GM19468 (cell line): ENCODE measurements at regions not wholly inside any gene's neighbourhood (a gene's known extent, or its start where the extent isn't known, plus 50 kb on each side); places are given as distances from the start of the nearest gene placed in this dataset.
"Not testable (repeated sequence)": the region's sequence is repeated elsewhere in the genome, so short reads cannot be mapped to it uniquely, and the experiment has no call there.

Source experiments
- ATAC-seq: cut with Tn5 transposase; IDR thresholded peaks from one replicate; pipeline ENCODE4 v1.9.1; 2021; ENCODE audit warnings: mild to moderate bottlenecking, moderate library complexity, moderate number of reproducible peaks; ENCODE audit not compliant: unreplicated experiment; ENCODE audit errors: extremely low read depth

DNA sequence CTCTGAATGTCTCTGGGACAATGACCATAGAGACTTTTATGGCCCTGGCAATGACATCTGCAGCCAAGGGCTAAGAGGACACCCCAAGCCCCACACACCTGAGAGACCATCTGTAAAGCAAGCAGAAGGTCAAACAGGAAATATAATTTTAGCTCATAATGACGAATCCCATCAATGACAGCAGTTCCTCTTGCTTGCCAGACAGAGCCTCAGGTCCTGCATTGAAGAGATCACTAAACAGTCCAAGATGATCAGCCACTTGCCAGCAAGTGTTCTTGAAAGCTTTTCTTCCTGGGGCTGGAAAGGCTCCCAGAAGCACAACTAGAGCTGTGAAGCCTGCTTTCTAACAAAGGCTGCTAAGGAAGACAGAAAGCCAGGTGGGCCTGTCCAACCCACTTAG lies 993.7 kb upstream of the AUTS2 start:
- no peak for ATAC-seq

- ATAC-seq, result no peak
These were observed 987.6 kb upstream of the AUTS2 start for GRCh38 chr7:68610701-68611100.

DNA sequence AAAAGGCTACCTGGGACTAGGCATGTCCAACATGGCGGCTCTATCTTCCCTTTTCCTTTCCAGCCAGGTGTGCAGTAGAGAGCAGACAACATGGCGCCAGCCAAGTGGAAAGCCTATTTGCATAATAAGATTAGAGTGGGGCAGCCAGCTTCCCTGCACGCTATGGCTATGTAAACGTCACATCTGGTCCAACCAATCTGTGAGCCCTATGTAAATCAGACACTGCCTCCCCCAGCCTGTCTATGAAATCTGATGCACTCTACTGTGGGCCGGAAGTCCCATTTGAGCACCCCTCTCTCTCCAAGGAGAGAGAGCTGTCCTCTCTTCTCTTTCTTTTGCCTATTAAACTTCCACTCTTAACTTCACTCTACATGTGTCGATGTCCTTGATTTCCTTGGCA lies 984.9 kb upstream of the AUTS2 start:
- no peak for ATAC-seq

GRCh38 chr7:68613897-68614296 lies 984.4 kb upstream of the AUTS2 start:
- ATAC-seq, result no peak

GRCh38 chr7:68619526-68619925 lies 978.7 kb upstream of the AUTS2 start:
- ATAC-seq, result no peak

GRCh38 chr7:68622500-68622899 lies 975.8 kb upstream of the AUTS2 start:
- ATAC-seq, result no peak

DNA sequence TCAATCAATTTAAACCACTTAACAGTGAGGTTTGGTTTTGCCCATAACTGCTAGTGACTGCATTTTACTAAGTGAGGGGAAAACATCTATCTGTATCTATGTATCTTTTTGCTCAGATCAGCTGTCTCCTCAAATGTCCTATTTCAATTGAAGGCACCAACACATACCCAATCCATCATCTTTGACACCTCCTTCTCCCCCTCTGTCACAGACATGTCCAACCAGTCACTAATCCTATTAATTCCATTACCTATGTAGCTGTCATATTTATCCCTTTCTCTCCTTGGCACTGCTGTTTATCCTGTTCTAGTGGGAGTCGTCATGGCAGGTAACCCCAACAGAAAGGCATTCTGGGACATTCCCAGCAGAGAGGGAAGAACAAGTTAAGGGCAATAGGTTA lies 975.2 kb upstream of the AUTS2 start:
- no peak for ATAC-seq

DNA sequence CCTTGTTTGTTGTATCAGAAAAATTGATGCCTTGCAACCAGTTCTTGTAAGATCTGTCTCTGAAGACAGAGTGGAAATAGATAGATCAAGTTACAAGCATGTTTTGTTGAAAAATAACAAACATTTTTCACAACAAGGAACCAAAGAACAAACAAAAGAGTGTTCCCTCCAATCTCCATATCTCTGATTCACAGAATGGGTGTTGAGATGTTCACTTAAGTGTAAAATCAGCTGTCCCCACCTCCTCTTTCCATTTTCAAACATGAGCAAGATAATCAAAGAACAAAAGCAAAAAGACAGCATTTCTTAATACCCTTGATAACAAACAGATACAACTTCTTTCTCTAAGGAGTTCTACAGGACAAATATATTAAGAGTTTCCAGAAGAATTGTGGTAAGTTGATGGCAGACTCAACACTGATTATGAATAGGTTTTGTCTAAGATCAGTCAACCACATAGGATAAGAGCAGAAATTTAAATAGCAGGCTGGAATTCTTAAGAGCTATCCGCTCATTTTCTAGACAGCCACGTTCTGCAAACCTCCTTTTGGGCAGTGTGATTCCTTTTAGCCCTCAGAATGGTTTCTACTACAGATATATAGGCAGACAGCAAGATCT lies 970.9 kb upstream of the AUTS2 start:
- no peak for ATAC-seq

DNA sequence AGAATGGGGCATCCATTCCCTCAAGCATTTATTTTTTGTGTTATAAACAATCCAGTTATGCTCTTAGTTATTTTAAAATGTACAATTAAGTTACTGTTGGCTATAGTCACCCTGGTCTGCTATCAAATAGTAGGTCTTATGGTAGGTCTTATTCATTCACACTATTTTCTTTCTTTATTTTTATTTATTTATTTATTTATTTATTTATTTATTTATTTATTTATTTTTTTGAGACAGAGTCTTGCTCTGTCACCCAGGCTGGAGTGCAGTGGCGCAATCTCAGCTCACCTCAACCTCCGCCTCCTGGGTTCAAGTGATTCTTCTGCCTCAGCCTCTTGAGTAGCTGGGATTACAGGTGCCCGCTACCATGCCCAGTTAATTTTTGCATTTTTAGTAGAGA lies 967.4 kb upstream of the AUTS2 start:
- not testable (repeated sequence) for ATAC-seq

- ATAC-seq, result no peak
These were observed 958.2 kb upstream of the AUTS2 start for GRCh38 chr7:68640103-68640502.

DNA sequence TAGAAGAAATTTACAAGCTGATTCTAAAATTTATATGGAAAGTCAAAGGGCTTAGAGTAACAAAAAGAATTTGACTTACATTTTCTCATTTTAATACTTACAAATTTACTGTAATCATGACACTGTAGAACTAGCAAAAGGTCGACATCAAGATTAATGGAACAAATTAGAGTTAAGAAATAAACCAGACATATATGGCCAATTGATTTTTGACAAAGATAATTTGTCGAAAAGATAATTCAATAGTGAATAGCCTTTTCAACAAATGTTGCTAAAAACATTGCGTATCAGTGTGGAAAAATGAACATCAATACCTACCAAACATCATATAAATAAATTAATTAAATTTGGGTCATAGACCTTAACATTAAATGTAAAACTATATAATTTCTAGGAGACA lies 955.5 kb upstream of the AUTS2 start:
- no peak for ATAC-seq

- ATAC-seq, result no peak
These were observed 934.9 kb upstream of the AUTS2 start for GRCh38 chr7:68663392-68663791.

- no peak for ATAC-seq
These were observed 927.2 kb upstream of the AUTS2 start for GRCh38 chr7:68671046-68671445.

GRCh38 chr7:68671671-68672070 lies 926.6 kb upstream of the AUTS2 start:
- ATAC-seq, result no peak

- no peak for ATAC-seq
These were observed 923.4 kb upstream of the AUTS2 start for GRCh38 chr7:68674826-68675225.

DNA sequence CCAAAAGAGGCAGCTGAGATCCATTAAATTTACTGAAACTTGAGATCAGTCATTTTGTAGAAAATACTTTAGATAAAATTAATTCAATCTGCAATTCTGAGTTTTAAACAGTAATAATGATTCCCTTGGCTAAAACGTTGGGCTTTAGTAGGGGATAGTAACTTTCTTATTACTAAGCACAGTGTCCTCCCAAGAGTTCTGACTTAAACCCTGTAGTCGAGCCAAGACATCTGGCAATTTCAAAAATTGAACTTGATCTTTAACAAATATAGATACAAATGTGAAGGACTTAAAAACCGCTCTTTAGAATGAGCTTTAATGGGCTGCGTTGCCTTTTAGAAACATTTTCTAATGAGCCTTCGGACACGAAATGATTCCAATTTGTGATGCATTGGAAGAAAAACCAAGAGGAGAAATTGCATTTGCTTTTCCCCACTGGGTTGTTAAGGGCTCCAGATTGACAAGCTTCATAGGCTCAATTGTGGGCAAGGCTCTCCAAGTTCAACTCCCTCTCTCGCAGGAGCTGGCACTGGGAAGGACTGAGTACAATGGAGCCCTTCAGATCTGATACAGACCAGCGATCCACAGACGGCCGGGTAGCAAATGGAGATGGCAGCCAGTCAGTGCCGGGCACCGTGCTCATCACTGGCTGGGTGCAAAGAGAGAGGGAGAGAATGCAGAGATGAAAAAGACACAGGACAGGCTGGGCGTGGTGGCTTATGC lies 921.3 kb upstream of the AUTS2 start:
- ATAC-seq, result no peak

- no peak for ATAC-seq
These were observed 920.1 kb upstream of the AUTS2 start for GRCh38 chr7:68678196-68678595.

DNA sequence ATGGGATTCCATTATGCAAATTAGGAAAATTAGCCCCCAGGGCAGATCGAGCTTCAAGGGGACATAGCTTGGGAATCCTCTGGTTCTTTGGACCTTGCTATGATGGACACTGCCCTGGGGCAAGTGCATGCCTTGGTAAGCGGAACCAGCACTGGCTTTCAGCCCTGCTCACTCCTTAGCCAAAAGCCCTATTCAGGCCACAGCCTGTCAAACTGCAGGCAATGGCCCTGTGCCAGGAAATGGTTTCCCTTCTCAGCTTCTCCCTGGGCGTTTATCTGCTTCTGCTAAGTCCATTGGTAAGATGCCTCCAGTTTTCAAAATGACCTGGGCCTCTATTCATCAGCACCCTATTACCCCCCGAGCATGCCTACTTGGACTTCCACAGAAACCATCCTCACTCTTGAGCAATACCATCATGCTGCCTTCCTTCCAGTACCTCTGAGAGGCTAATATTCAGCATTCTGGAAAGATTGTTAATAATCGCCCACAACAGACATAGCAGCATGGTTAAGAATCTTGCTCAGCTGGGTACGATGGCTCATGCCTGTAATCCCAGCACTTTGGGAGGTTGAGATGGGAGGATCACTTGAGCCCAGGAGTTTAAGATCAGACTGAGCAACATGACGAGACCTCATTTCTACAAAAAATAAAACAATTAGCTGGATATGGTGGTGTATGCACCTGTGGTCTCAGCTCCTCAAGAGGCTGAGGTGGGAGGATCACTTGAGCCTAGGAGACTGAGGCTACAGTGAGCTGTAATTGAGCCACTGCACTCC lies 918.6 kb upstream of the AUTS2 start:
- ATAC-seq, result no peak

DNA sequence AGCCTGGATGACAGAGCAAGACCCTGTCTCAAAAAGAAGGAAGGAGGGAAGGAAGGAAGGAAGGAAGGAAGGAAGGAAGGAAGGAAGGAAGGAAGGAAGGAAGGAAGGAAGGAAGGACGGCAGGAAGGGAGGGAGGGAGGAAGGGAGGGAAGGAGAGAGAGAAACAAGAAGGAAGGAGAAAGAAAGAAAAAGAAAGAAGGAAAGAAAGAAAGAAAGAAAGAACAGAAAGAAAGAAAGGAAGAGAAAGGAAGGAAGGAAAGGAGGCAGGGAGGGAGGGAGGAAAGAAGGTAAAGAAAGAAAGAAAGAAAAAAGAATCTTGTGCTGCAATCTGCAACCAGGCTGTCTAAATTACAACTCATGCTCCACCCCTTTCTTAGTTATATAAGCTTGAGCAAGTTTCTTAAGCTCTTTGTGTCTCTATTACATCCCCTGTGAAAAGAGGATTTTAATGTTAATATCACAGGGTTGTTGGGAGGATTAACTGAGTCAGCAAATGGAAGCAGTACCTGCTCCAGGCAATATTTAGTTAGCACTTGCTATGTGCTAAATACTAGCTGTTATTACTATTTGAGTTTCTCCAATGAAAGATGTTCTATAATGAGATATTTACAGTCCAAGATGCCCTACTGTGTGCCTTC lies 917.9 kb upstream of the AUTS2 start:
- no peak for ATAC-seq

- no peak for ATAC-seq
These were observed 915.4 kb upstream of the AUTS2 start for GRCh38 chr7:68682910-68683309.

GRCh38 chr7:68684246-68684839 lies 913.9 kb upstream of the AUTS2 start:
- ATAC-seq, result no peak
